ENCODE measurements at regions not wholly inside any gene's neighbourhood (a gene's known extent, or its start where the extent isn't known, plus 50 kb on each side); places are given as distances from the start of the nearest gene placed in this dataset.
"Not testable (repeated sequence)": the region's sequence is repeated elsewhere in the genome, so short reads cannot be mapped to it uniquely, and the experiment has no call there.

DNA sequence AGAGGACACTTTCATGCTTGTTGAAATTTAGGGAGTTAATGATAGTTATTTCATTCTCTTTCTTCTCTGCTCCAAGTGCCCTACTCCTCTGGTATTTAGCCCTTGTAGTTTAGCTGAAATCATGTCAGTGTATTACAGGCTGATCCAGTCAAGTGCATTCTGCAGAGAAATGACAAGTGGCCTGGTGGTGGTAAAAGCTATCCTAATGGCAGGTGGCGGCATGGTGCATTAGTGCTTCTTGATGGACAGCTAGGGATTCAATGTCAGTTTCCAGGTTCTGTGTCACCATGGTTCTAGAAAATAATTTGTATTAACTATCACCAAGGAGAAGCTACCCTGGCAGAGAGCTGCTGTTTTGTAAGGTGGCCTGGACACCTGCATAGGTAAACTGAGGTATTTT is 90.0 kb upstream of the BNIP2 start:
- TF ChIP-seq, protein P1, sequence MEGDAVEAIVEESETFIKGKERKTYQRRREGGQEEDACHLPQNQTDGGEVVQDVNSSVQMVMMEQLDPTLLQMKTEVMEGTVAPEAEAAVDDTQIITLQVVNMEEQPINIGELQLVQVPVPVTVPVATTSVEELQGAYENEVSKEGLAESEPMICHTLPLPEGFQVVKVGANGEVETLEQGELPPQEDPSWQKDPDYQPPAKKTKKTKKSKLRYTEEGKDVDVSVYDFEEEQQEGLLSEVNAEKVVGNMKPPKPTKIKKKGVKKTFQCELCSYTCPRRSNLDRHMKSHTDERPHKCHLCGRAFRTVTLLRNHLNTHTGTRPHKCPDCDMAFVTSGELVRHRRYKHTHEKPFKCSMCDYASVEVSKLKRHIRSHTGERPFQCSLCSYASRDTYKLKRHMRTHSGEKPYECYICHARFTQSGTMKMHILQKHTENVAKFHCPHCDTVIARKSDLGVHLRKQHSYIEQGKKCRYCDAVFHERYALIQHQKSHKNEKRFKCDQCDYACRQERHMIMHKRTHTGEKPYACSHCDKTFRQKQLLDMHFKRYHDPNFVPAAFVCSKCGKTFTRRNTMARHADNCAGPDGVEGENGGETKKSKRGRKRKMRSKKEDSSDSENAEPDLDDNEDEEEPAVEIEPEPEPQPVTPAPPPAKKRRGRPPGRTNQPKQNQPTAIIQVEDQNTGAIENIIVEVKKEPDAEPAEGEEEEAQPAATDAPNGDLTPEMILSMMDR (IDR thresholded peaks at IDR 0.05; ENCODE audit: extremely low read depth, missing control alignments), result no peak
- no peak for DNase-seq (ENCODE audit: low spot score)

DNA sequence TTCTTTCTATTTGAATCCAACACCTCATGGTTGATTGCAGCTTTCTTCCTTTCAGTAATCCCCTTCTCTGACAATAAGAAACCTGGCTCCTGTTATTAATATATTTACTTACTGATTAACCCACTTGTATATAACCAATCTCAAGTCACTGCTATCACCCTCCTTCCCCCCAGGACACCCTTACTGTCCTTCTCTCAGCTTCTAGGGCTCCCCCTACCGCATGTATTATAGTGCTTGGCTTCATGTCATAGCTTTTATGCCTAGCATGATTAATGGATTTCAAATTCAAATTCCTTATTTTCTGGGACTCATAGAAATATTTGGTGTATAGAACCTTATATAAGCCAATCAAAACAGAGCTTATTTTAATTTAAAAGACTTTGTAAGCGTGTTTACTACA is 75.7 kb upstream of the BNIP2 start:
- no peak for DNase-seq (ENCODE audit: low spot score)
- TF ChIP-seq, protein P1 (IDR thresholded peaks at IDR 0.05; ENCODE audit: extremely low read depth, missing control alignments), result no peak

DNA sequence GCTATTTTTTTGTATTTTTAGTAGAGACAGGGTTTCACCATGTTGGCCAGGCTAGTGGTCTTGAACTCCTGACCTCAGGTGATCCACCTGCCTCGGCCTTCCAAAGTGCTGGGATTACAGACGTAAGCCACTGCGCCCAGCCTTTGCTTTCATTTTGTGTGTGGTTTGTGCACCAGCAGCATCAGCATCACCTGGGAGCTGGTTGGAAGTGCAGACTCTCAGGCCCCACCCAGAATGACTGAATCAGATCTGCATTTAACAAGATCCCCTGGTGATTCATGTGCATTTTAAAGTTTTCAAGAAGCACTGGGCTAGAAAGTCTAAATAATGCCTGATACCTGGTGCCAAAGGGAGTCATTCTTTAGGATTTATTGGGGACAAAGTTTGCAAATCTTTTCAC is 73.4 kb upstream of the BNIP2 start:
- DNase-seq (ENCODE audit: low spot score), result no peak
- TF ChIP-seq, protein P1 (IDR thresholded peaks at IDR 0.05; ENCODE audit: extremely low read depth, missing control alignments), result no peak

DNA sequence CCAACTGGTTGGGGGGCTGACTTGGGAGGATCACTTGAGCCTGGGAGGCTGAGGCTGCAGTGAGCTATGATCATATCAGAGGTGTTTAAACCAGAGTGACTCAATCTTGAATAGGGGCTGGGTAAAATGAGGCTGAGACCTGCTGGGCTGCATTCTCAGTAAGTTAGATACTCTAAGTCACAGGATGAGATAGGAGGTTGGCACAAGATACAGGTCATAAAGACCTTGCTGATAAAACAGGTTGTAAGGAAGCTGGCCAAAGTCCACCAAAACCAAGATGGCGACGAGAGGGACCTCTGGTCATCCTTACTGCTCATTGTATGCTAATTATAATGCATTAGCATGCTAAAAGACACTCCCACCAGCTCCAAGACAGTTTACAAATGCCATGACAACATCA is 71.1 kb upstream of the BNIP2 start:
- not testable (repeated sequence) for DNase-seq (ENCODE audit: low spot score)

DNA sequence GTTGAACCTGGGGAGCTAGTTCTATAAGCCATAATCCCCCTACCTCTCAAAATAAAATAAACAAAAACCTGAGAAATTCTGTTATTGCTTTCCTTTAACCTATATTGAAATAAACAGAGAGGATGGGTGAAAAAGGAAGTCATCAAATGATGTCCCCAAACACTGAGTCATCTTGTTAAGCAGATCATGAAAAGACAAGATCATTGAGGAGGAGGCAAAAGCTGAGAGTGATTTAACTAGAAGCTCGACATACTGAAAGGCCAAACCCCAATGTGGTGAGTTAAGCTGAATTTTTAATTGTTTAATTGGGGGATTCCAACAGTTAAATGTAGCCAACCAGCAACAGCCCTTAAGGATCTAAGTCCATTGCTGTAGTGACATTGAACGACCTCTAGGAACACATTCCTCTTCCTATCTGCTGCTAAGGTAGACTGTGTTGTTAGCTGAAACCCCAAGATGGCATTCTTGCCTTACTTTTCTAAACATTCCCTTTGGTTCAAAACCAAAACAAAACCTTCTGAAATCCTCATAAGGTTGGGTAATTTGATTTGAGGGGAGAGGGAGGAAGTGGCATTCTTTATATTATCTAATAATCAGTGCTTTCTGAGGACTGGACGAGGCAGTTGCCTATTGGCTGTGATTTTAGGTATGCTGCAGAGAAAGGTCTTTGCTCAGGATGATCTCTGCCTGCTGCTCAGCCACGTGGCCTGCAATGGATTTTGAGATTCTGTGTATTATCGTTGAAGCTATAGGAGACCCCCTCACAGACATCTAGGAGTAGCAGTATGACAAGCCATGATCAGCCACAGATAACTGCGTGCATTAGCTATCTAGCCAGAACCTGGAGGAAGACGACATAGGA is 62.7 kb upstream of the BNIP2 start:
- no peak for DNase-seq (ENCODE audit: low spot score)
- TF ChIP-seq, protein P1 (IDR thresholded peaks at IDR 0.05; ENCODE audit: extremely low read depth, missing control alignments), result no peak

DNA sequence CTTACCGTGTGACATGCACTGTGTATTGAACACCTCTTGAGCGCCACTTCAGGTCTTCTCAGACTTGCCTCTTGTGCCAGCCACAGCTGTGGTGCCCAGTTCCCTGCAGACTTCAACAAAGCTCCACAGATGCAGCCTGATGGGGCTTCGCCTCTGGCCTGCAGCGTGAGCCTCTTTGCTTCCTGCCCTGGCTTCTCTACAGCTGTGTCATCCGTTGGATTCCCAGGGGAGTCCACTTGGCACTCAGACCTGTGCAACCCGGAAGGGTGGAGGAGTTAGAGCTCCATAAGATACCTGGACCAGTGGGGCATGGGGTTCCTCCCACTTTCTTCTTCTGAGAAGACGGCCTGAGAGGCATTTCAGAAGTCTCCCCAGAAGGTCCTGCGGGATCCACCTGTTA is 57.7 kb upstream of the BNIP2 start:
- DNase-seq (ENCODE audit: low spot score), result no peak

DNA sequence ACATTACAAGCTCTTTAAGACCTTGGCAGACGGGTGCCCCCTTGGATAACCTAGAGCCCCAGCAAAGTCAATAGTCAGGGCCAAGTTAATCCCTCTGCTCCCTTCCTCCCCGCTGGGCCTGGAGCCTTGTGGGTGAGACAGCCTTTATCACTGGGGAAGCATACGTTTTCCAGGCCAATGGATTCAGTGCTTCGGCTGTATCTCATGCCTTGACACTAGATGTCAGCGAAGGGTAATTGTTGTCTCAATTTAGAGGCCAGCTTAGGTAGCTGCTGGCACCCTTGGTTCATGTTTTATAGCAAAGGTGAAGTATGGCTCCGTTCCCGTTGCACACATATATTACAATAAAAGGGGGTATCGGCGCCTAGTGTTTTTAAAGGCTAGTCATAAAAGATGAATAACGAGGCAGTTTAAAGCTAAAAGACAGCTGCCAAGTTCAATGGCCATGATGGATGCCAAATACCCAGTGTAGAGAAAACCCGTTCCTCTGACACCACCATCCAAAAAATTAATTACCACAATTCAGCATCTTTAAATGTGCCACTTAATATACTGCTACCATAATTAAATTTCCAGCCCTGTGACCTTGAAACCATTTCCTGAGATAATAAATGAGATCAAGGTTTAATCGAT is 52.3 kb upstream of the BNIP2 start:
- TF ChIP-seq, protein P1 (IDR thresholded peaks at IDR 0.05; ENCODE audit: extremely low read depth, missing control alignments), result no peak
- no peak for DNase-seq (ENCODE audit: low spot score)

More for the DNA sequence above, 57.7 kb upstream of the BNIP2 start:
- TF ChIP-seq, protein P1 (IDR thresholded peaks at IDR 0.05; ENCODE audit: extremely low read depth, missing control alignments), result no peak

Measured in GM20000 (cell line).